Lower leg skin (tissue), 3 donors: ENCODE measurements at regions not wholly inside any gene's neighbourhood (a gene's known extent, or its start where the extent isn't known, plus 50 kb on each side); places are given as distances from the start of the nearest gene placed in this dataset.

ENCODE experiments used
- POLR2A ChIP-seq, 2 donors: fragments of 450-650 bp; IDR thresholded peaks; one replicate each; pipeline ENCODE4 v1.6.1; 2016 to 2017; ENCODE audit warnings: antibody characterized with exemption in 2 of 2, mild to moderate bottlenecking in 1 of 2, moderate library complexity in 1 of 2
- TF ChIP-seq, protein P1 (sequence below), 3 donors: fragments of 450-650 bp; IDR thresholded peaks; one replicate each; pipeline ENCODE4 v1.5.1; 2016; ENCODE audit warnings: antibody characterized with exemption in 3 of 3, mild to moderate bottlenecking in 3 of 3, moderate library complexity in 2 of 3

DNA sequence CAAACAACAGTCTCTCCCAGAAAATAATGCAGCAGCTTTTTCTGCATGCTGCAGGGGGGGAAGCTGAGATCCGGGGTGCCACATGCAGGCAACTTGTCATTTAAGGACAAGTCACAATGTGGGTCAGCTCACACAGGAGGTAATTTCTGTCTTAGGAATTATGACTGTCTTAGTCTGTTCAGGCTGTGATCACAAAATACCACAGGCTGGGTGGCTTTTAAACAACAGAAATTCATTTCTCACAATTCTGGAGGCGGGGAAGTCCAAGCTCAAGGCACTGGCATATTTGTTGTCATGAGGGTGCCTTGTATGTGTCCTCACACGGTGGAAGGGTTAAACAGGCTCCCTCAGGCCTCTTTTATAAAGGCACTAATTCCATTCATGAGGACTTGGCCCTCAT, 127.7 kb downstream of the DIRAS2 start:
- no peak for TF ChIP-seq POLR2A (IDR thresholded peaks at IDR 0.05)
- TF ChIP-seq, protein P1, sequence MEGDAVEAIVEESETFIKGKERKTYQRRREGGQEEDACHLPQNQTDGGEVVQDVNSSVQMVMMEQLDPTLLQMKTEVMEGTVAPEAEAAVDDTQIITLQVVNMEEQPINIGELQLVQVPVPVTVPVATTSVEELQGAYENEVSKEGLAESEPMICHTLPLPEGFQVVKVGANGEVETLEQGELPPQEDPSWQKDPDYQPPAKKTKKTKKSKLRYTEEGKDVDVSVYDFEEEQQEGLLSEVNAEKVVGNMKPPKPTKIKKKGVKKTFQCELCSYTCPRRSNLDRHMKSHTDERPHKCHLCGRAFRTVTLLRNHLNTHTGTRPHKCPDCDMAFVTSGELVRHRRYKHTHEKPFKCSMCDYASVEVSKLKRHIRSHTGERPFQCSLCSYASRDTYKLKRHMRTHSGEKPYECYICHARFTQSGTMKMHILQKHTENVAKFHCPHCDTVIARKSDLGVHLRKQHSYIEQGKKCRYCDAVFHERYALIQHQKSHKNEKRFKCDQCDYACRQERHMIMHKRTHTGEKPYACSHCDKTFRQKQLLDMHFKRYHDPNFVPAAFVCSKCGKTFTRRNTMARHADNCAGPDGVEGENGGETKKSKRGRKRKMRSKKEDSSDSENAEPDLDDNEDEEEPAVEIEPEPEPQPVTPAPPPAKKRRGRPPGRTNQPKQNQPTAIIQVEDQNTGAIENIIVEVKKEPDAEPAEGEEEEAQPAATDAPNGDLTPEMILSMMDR (IDR thresholded peaks at IDR 0.05): no peak
